ENCODE measurements at regions not wholly inside any gene's neighbourhood (a gene's known extent, or its start where the extent isn't known, plus 50 kb on each side); places are given as distances from the start of the nearest gene placed in this dataset.
"Not testable (repeated sequence)": the region's sequence is repeated elsewhere in the genome, so short reads cannot be mapped to it uniquely, and the experiment has no call there.

DNA sequence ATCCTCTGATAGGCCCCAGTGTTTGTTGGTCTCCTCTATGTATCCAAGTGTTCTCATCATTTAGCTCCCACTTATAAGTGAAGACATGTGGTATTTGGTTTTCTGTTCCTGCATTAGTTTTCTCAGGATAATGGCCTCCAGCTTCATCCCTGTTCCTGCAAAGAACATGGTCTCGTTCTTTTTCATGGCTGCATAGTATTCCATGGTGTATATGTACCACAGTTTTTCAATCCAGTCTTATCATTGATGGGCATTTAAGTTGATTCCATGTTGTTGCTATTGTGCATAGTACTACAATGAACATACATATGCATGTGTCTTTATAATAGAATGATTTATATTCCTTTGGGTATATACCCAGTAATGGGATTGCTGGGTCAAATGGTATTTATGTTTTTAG lies 406.9 kb downstream of the UTRN start:
- H3K4me3 ChIP-seq (ENCODE audit: low read depth, low read length); H3K9ac ChIP-seq (ENCODE audit: low read depth, low read length); H3K27me3 ChIP-seq (ENCODE audit: control insufficient read depth, insufficient read depth, low read length); H3K9me3 ChIP-seq (ENCODE audit: control insufficient read depth, insufficient read depth, low read length); H3K4me1 ChIP-seq (ENCODE audit: control insufficient read depth, insufficient read depth, low read length); H3K36me3 ChIP-seq (ENCODE audit: control insufficient read depth, insufficient read depth, low read length): not testable (repeated sequence)

DNA sequence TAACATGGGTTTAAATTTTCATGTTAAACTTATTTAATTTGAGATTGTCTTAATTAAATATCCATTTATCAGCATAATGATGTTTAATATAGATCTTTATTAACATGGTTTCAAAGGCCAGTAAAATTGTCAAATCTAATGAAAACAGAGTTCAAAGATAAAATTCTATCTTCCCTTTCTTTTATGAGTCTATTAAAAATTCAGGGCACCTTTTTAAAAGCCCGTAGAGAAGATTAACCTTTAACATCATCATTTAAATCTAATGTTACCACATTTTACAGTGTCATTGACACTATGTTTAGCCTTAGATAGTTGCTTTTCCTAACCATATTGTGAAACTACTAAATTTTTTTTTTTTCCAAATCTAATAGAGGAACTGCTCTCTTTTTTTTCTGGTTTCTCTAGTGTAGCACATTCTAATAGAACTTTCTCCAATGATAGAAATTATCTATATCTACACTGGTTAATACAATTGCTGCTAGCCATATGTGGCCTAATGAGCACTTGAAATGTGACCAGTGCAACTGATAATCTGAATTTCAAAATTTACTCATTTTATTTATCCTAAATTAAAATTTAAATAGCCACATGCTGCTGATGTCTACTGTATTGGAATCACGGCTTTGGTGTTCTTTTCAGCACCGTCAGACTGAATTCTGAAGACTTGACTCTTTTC lies 410.9 kb downstream of the UTRN start:
- H3K9me3 ChIP-seq (ENCODE audit: control insufficient read depth, insufficient read depth, low read length), result no peaks in the 10 kb centered on the region
- H3K27me3 ChIP-seq (ENCODE audit: control insufficient read depth, insufficient read depth, low read length), result no peaks in the 10 kb centered on the region
- H3K4me1 ChIP-seq (ENCODE audit: control insufficient read depth, insufficient read depth, low read length), result no peaks in the 10 kb centered on the region
- H3K36me3 ChIP-seq (ENCODE audit: control insufficient read depth, insufficient read depth, low read length), result no peaks in the 10 kb centered on the region
- no peak overlapping the region for H3K4me3 ChIP-seq (ENCODE audit: low read depth, low read length)
- no peak overlapping the region for H3K9ac ChIP-seq (ENCODE audit: low read depth, low read length)

DNA sequence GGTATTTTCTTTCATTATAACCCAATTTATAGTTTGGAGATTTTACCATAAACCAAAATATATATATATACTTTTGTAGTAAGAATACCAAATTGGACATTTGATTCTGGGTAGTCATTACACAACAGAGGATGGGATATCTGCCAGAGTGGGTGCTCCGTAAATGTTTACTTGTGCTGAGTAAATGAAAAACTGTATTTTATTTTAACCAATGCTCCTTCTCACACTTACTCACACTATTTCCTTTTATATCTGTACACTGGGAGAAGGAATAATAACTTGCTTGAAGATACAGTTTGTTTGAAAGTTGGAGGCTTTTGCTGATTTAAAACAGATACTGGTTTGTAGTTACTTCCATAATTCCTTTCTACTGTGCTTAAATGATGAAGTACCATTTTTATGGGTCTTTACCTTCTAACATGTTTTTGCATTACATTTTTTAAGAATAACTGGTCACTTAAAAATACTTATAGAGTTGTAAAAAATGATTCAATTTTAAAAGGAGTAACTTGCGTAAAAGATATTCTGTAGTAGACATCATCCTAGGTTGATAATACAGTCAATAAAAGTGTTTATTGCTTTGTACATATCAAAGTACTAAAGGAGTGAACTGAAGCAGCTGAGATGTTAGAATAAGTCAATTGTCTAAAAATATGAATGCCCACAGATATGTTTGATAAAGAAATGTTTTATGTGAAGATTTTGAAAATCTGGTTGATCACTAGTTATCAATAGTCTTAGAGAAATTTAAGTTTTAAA lies 411.7 kb downstream of the UTRN start:
- Histone ChIP-seq H3K4me3 (ENCODE audit: low read depth, low read length) (no peak overlapping the region), H3K36me3 (ENCODE audit: control insufficient read depth, insufficient read depth, low read length) (no peaks in the 10 kb centered on the region), H3K9ac (ENCODE audit: low read depth, low read length) (no peak overlapping the region), H3K9me3 (ENCODE audit: control insufficient read depth, insufficient read depth, low read length) (no peaks in the 10 kb centered on the region), H3K27me3 (ENCODE audit: control insufficient read depth, insufficient read depth, low read length) (no peaks in the 10 kb centered on the region), H3K4me1 (ENCODE audit: control insufficient read depth, insufficient read depth, low read length) (no peaks in the 10 kb centered on the region)

DNA sequence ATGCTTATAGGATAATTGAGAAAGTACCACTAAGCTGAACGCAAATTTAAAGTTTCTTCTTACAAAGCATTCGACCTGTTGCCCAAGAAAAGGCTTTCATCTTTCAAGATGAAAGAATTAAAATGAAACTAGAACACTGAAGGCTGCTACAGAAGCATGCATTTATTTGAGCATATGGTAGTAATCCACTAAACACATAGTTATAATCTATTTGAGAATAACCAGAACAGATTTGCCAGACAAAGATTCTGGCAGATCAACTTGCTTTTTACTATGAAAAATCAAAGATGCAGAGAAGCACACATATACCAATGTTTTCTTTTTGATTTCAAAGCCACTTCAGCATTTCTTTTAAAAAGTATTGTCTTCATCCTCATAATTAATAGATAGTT lies 412.2 kb downstream of the UTRN start:
- H3K36me3 ChIP-seq (ENCODE audit: control insufficient read depth, insufficient read depth, low read length), result no peaks in the 10 kb centered on the region
- no peak overlapping the region for H3K9ac ChIP-seq (ENCODE audit: low read depth, low read length)
- no peak overlapping the region for H3K4me3 ChIP-seq (ENCODE audit: low read depth, low read length)
- no peaks in the 10 kb centered on the region for H3K9me3 ChIP-seq (ENCODE audit: control insufficient read depth, insufficient read depth, low read length)
- H3K4me1 ChIP-seq (ENCODE audit: control insufficient read depth, insufficient read depth, low read length), result no peaks in the 10 kb centered on the region
- H3K27me3 ChIP-seq (ENCODE audit: control insufficient read depth, insufficient read depth, low read length), result no peaks in the 10 kb centered on the region

DNA sequence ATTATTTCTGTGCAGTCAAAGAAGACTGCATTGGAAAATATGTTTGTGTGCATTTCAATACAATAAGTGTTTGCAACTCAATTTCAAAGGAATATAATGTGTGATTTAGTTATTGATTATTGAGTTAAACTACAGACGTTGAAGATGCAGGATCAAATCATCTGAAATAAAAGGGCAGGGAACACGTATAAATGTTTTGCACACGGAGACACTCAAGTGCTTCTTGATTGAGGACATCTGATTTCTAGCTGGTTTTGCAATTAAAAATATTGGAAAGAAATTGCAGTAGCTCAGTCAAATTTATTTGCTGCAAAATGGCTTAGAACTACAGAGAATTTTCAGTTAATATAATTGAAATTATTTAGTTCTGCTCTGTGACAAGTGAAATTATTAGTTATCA lies 412.7 kb downstream of the UTRN start:
- H3K4me1 ChIP-seq (ENCODE audit: control insufficient read depth, insufficient read depth, low read length), result no peaks in the 10 kb centered on the region
- no peaks in the 10 kb centered on the region for H3K36me3 ChIP-seq (ENCODE audit: control insufficient read depth, insufficient read depth, low read length)
- H3K27me3 ChIP-seq (ENCODE audit: control insufficient read depth, insufficient read depth, low read length), result no peaks in the 10 kb centered on the region
- no peaks in the 10 kb centered on the region for H3K9me3 ChIP-seq (ENCODE audit: control insufficient read depth, insufficient read depth, low read length)
- H3K4me3 ChIP-seq (ENCODE audit: low read depth, low read length), result no peak overlapping the region
- no peak overlapping the region for H3K9ac ChIP-seq (ENCODE audit: low read depth, low read length)

DNA sequence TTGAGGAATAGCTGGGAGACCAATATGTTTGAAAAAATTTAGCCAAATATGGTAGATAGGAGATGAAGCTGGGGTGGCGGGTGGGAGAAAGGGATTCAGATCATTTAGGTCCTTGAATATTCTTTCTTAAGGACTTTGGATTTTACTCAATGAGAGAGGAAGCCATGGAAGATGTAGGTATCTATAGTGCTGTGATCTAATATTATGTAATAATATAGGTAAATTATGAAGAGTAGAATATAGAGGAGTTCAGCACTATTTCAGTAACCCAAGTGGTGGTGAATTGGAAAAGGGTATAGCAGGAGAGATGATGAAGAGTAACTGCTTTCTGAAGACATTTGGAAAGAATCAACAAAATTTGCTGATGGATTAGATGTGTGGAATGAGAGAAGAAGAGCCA lies 417.6 kb downstream of the UTRN start:
- H3K9me3 ChIP-seq (ENCODE audit: control insufficient read depth, insufficient read depth, low read length), result no peaks in the 10 kb centered on the region
- H3K36me3 ChIP-seq (ENCODE audit: control insufficient read depth, insufficient read depth, low read length), result no peaks in the 10 kb centered on the region
- H3K4me1 ChIP-seq (ENCODE audit: control insufficient read depth, insufficient read depth, low read length), result no peaks in the 10 kb centered on the region
- no peaks in the 10 kb centered on the region for H3K27me3 ChIP-seq (ENCODE audit: control insufficient read depth, insufficient read depth, low read length)
- no peak overlapping the region for H3K4me3 ChIP-seq (ENCODE audit: low read depth, low read length)
- H3K9ac ChIP-seq (ENCODE audit: low read depth, low read length), result no peak overlapping the region

DNA sequence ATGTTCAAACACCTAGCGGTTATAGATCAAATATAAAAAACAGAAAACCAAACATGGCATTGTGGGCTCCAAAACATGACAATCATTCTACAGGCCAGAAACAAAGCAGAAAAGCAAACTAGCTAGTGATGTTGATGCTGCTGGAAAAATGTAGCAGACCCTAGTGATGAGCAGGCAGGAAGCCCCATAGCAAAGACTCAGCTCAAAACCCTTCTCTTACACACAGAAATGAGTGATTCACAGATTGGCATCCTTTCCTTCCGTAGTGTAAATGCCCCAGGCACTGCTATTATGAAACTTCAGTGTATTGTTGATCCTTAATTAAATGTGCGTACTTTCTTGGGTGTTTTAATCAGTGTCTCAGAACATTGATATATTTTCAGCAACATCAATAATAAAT lies 425.1 kb downstream of the UTRN start:
- Histone ChIP-seq H3K4me3 (ENCODE audit: low read depth, low read length) (no peak overlapping the region), H3K9me3 (ENCODE audit: control insufficient read depth, insufficient read depth, low read length) (no peaks in the 10 kb centered on the region), H3K9ac (ENCODE audit: low read depth, low read length) (no peak overlapping the region), H3K4me1 (ENCODE audit: control insufficient read depth, insufficient read depth, low read length) (no peaks in the 10 kb centered on the region), H3K27me3 (ENCODE audit: control insufficient read depth, insufficient read depth, low read length) (no peaks in the 10 kb centered on the region), H3K36me3 (ENCODE audit: control insufficient read depth, insufficient read depth, low read length) (no peaks in the 10 kb centered on the region)

DNA sequence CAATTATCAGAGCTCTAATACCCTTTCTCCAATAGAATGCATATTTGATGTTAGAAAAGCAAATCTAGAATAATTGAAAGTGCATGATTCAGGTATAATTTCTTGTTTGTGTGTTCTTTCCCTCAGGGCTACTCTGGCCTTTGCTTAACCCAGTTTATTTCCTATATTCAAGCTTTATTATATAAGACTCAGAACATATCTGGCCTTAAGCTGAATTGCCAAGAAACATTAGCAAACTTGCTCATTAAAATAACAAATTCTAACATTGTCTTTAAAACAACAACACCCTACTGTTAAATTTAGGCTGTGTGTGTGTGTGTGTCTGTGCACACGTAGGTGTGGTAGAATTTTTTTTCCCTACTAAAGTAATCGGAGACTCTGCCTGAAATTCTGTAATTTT lies 426.5 kb downstream of the UTRN start:
- no peaks in the 10 kb centered on the region for H3K4me1 ChIP-seq (ENCODE audit: control insufficient read depth, insufficient read depth, low read length)
- no peaks in the 10 kb centered on the region for H3K27me3 ChIP-seq (ENCODE audit: control insufficient read depth, insufficient read depth, low read length)
- H3K4me3 ChIP-seq (ENCODE audit: low read depth, low read length), result no peak overlapping the region
- H3K9ac ChIP-seq (ENCODE audit: low read depth, low read length), result no peak overlapping the region
- no peaks in the 10 kb centered on the region for H3K36me3 ChIP-seq (ENCODE audit: control insufficient read depth, insufficient read depth, low read length)
- H3K9me3 ChIP-seq (ENCODE audit: control insufficient read depth, insufficient read depth, low read length), result no peaks in the 10 kb centered on the region

DNA sequence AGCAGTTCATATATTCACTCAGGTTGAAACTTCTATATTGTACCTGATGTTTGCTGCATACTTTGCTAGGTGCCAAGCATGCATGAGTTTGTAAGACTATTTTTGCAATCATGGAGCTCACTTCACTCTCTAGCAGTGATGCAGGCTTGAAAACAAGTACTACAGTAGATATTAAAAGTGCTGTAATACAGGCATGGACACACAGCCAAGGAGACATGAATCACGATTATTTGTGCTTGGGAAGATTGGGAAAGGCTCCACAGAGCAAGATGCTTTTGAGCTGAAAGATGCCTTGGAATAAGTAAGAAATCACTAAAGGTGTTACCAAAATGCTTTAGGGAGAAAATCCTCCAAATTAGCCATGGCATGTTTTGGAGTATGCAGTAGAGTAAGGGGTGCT lies 427.4 kb downstream of the UTRN start:
- Histone ChIP-seq H3K27me3 (ENCODE audit: control insufficient read depth, insufficient read depth, low read length) (no peaks in the 10 kb centered on the region), H3K9ac (ENCODE audit: low read depth, low read length) (no peak overlapping the region), H3K4me1 (ENCODE audit: control insufficient read depth, insufficient read depth, low read length) (no peaks in the 10 kb centered on the region), H3K9me3 (ENCODE audit: control insufficient read depth, insufficient read depth, low read length) (no peaks in the 10 kb centered on the region), H3K36me3 (ENCODE audit: control insufficient read depth, insufficient read depth, low read length) (no peaks in the 10 kb centered on the region), H3K4me3 (ENCODE audit: low read depth, low read length) (no peak overlapping the region)

DNA sequence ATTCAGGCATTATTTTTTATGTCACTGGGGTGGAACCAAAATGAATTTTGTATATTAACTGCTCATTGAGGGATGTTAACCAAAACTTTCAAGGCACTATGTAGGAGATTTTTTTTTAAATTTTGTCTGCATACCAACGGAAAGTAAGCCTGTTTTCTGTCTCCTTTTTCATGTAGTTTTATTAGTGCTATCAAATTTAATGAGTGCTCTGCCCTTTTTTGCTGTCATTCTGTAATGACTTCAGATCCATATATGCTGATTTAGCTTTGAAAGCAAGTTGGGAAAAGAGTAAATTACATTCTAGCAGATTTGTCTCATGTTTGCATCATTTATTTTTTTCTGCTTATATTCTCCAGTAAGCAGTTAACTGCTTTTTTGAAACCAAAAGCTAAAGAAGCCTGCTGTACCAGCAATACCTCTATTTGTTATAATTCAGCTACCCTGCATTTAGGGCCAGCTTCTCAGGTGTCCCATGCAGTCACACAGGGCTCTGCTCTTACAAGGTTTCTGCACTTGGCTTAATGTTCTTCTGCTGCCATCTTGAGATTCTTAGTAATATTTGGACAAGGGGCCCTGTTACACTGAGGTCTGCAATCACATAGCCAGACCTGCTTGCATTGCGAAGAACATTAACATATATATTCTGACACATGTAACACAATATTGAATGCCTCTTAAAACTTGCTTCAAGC lies 429.0 kb downstream of the UTRN start:
- H3K9me3 ChIP-seq (ENCODE audit: control insufficient read depth, insufficient read depth, low read length), result no peaks in the 10 kb centered on the region
- no peak overlapping the region for H3K4me3 ChIP-seq (ENCODE audit: low read depth, low read length)
- H3K27me3 ChIP-seq (ENCODE audit: control insufficient read depth, insufficient read depth, low read length), result no peaks in the 10 kb centered on the region
- H3K36me3 ChIP-seq (ENCODE audit: control insufficient read depth, insufficient read depth, low read length), result no peaks in the 10 kb centered on the region
- H3K9ac ChIP-seq (ENCODE audit: low read depth, low read length), result no peak overlapping the region
- H3K4me1 ChIP-seq (ENCODE audit: control insufficient read depth, insufficient read depth, low read length), result no peaks in the 10 kb centered on the region

DNA sequence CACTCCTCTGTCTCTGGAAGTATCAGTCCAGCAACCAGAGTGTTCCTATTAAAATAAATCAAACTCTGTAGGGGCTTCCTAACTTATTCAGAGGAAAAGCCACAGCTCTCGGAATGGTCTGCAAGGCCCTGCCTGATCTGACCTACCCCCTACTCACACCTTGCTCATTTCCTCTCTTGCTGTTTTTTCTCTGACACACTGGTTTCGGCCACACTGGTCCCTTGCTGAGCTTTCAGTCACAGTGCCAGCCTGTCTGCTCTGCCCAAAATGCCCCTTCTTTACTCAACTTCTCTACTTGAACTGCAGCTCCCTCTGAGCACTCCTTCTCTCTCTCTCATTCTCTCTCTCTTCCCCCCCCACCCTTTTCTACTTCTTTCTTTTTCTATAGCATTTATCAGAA lies 430.2 kb downstream of the UTRN start:
- no peaks in the 10 kb centered on the region for H3K4me1 ChIP-seq (ENCODE audit: control insufficient read depth, insufficient read depth, low read length)
- H3K9me3 ChIP-seq (ENCODE audit: control insufficient read depth, insufficient read depth, low read length), result no peaks in the 10 kb centered on the region
- no peaks in the 10 kb centered on the region for H3K27me3 ChIP-seq (ENCODE audit: control insufficient read depth, insufficient read depth, low read length)
- H3K36me3 ChIP-seq (ENCODE audit: control insufficient read depth, insufficient read depth, low read length), result no peaks in the 10 kb centered on the region
- H3K9ac ChIP-seq (ENCODE audit: low read depth, low read length), result no peak overlapping the region
- no peak overlapping the region for H3K4me3 ChIP-seq (ENCODE audit: low read depth, low read length)

DNA sequence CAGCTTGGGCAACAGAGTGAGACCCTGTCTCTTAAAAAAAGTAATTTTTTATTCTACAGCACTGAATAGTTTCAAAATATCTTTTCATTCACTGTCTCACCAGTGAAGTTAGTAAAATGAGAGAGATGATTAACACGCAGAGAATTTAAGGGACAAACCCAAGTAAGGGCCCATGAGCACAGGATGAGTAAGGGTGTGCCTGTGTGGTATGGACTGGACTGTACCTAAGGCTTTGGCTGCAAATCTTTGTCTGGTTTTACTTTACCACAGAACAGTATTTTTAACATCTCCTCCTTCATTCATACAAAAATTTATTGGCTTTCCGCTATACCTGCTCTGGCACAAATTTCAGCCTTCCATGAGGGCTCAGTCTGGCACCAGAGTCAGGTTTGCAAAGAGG lies 433.3 kb downstream of the UTRN start:
- no peaks in the 10 kb centered on the region for H3K9me3 ChIP-seq (ENCODE audit: control insufficient read depth, insufficient read depth, low read length)
- H3K4me1 ChIP-seq (ENCODE audit: control insufficient read depth, insufficient read depth, low read length), result no peaks in the 10 kb centered on the region
- H3K9ac ChIP-seq (ENCODE audit: low read depth, low read length), result no peak overlapping the region
- H3K36me3 ChIP-seq (ENCODE audit: control insufficient read depth, insufficient read depth, low read length), result no peaks in the 10 kb centered on the region
- no peak overlapping the region for H3K4me3 ChIP-seq (ENCODE audit: low read depth, low read length)
- no peaks in the 10 kb centered on the region for H3K27me3 ChIP-seq (ENCODE audit: control insufficient read depth, insufficient read depth, low read length)
